Activated CD4-positive, alpha-beta T cell treated with anti-CD3 and anti-CD28 coated beads for 36 hours (primary cell): ENCODE measurements at regions not wholly inside any gene's neighbourhood (a gene's known extent, or its start where the extent isn't known, plus 50 kb on each side); places are given as distances from the start of the nearest gene placed in this dataset.
"Not testable (repeated sequence)": the region's sequence is repeated elsewhere in the genome, so short reads cannot be mapped to it uniquely, and the experiment has no call there.

Source experiments
- ATAC-seq: fragments of 200-7000 bp; cut with Tn5 transposase; one replicate; pipeline ENCODE4 v1.10.0; 2021; ENCODE audit warnings: mild to moderate bottlenecking, moderate library complexity
- CTCF ChIA-PET: fragments of 350-600 bp; sonication (Branson Sonifier 250); formaldehyde crosslinking; loops from one replicate; lab custom pipeline; 2021; ENCODE audit warnings: antibody characterized with exemption; lab: Charles Lee
- POLR2A ChIA-PET: fragments of 350-600 bp; sonication (Branson Sonifier 250); formaldehyde crosslinking; loops from one replicate; lab custom pipeline; 2021; ENCODE audit warnings: antibody characterized with exemption, inconsistent platforms; lab: Charles Lee
- DNase-seq: peaks from one replicate; pipeline ENCODE4 v3.0.0-alpha.2; 2020
- H3K27ac Mint-ChIP-seq: one replicate; pipeline ENCODE4 v1.8.0; 2021; ENCODE audit warnings: mixed read lengths
- H3K27me3 Mint-ChIP-seq: one replicate; pipeline ENCODE4 v1.8.0; 2021; ENCODE audit warnings: mixed read lengths
- H3K36me3 Mint-ChIP-seq: one replicate; pipeline ENCODE4 v1.8.0; 2021; ENCODE audit warnings: low read depth, mixed read lengths
- H3K4me1 Mint-ChIP-seq: one replicate; pipeline ENCODE4 v1.8.0; 2021; ENCODE audit warnings: mixed read lengths
- H3K4me3 Mint-ChIP-seq: one replicate; pipeline ENCODE4 v1.8.0; 2021; ENCODE audit warnings: mild to moderate bottlenecking, moderate library complexity, mixed read lengths
- H3K9me3 Mint-ChIP-seq: one replicate; pipeline ENCODE4 v1.8.0; 2021; ENCODE audit warnings: low read depth, mixed read lengths
- intact Hi-C, 2 experiments: fragments of 100-400 bp; cut with DNase I in 1 of 2; cut with micrococcal nuclease in 1 of 2; formaldehyde crosslinking; loops; one replicate each; pipeline versions ENCODE4 v1.14.2 to v1.15.1; 2022 to 2024; cut with DNase I, micrococcal nuclease

- POLR2A ChIA-PET: no interaction called here
- ATAC-seq: no peak
- H3K4me3 Mint-ChIP-seq: no peak overlapping the region
- H3K27ac Mint-ChIP-seq: no peak overlapping the region
- intact Hi-C loops: no loop called here
- H3K27me3 Mint-ChIP-seq: no peaks in the 10 kb centered on the region
- no peaks in the 10 kb centered on the region for H3K36me3 Mint-ChIP-seq
- peaks cover 2% of the 10 kb centered on the region for H3K9me3 Mint-ChIP-seq
- no peaks in the 10 kb centered on the region for H3K4me1 Mint-ChIP-seq
- no peak for DNase-seq
- CTCF ChIA-PET: no interaction called here
These were observed 1215.2 kb upstream of the TMEFF2 start for GRCh38 chr2:193409951-193410350.

- Mint-ChIP-seq H3K27me3 (no peaks in the 10 kb centered on the region), H3K4me3 (no peak overlapping the region), H3K9me3 (no peaks in the 10 kb centered on the region), H3K27ac (no peak overlapping the region), H3K36me3 (no peaks in the 10 kb centered on the region), H3K4me1 (no peaks in the 10 kb centered on the region)
- DNase-seq (no peak), ATAC-seq (no peak)
- POLR2A ChIA-PET: no interaction called here
- intact Hi-C loops: no loop called here
- CTCF ChIA-PET: no interaction called here
These were observed 1187.8 kb upstream of the TMEFF2 start for GRCh38 chr2:193382583-193382982.

- DNase-seq (no peak), ATAC-seq (peak; percentile 69)
- no peak overlapping the region for H3K4me3 Mint-ChIP-seq
- intact Hi-C loops: no loop called here
- H3K27me3 Mint-ChIP-seq: no peaks in the 10 kb centered on the region
- H3K27ac Mint-ChIP-seq: no peak overlapping the region
- H3K36me3 Mint-ChIP-seq: no peaks in the 10 kb centered on the region
- ChIA-PET CTCF (no interaction called here), POLR2A (no interaction called here)
- H3K4me1 Mint-ChIP-seq: no peaks in the 10 kb centered on the region
- H3K9me3 Mint-ChIP-seq: no peaks in the 10 kb centered on the region
These were observed 1183.1 kb upstream of the TMEFF2 start for GRCh38 chr2:193377789-193378188.

- H3K9me3 Mint-ChIP-seq: no peaks in the 10 kb centered on the region
- H3K27ac Mint-ChIP-seq: no peak overlapping the region
- ATAC-seq (no peak), DNase-seq (no peak)
- intact Hi-C loops: no loop called here
- ChIA-PET CTCF (no interaction called here), POLR2A (no interaction called here)
- H3K36me3 Mint-ChIP-seq: no peaks in the 10 kb centered on the region
- H3K4me1 Mint-ChIP-seq: no peaks in the 10 kb centered on the region
- no peaks in the 10 kb centered on the region for H3K27me3 Mint-ChIP-seq
- no peak overlapping the region for H3K4me3 Mint-ChIP-seq
These were observed 1178.4 kb upstream of the TMEFF2 start for GRCh38 chr2:193373120-193373519.

- Mint-ChIP-seq H3K27ac (no peak overlapping the region), H3K4me1 (no peaks in the 10 kb centered on the region), H3K9me3 (no peaks in the 10 kb centered on the region), H3K27me3 (peaks cover 2% of the 10 kb centered on the region), H3K4me3 (no peak overlapping the region), H3K36me3 (no peaks in the 10 kb centered on the region)
- no peak for ATAC-seq
- ChIA-PET CTCF (no interaction called here), POLR2A (no interaction called here)
- DNase-seq: no peak
- intact Hi-C loops: no loop called here
These were observed 1176.5 kb upstream of the TMEFF2 start for GRCh38 chr2:193371200-193371599.

- no peak for ATAC-seq
- ChIA-PET CTCF (interaction anchor here (0.6 kb wide), 1 partner anchor 521 kb away, joined by 3 read pairs; no protein-coding TSS in a partner anchor), POLR2A (no interaction called here)
- Mint-ChIP-seq H3K9me3 (no peaks in the 10 kb centered on the region), H3K4me3 (no peak overlapping the region), H3K4me1 (no peaks in the 10 kb centered on the region), H3K27ac (no peak overlapping the region), H3K36me3 (no peaks in the 10 kb centered on the region), H3K27me3 (peaks cover 2% of the 10 kb centered on the region)
- no peak for DNase-seq
- intact Hi-C loops: no loop called here
These were observed 1173.9 kb upstream of the TMEFF2 start for GRCh38 chr2:193368615-193369014.

GRCh38 chr2:193357508-193357907 lies 1162.8 kb upstream of the TMEFF2 start:
- intact Hi-C loops: no loop called here
- H3K27ac Mint-ChIP-seq: no peak overlapping the region
- no peak overlapping the region for H3K4me3 Mint-ChIP-seq
- H3K9me3 Mint-ChIP-seq: no peaks in the 10 kb centered on the region
- ATAC-seq (no peak), DNase-seq (no peak)
- ChIA-PET CTCF (no interaction called here), POLR2A (no interaction called here)
- H3K36me3 Mint-ChIP-seq: no peaks in the 10 kb centered on the region
- H3K27me3 Mint-ChIP-seq: no peaks in the 10 kb centered on the region
- H3K4me1 Mint-ChIP-seq: no peaks in the 10 kb centered on the region

GRCh38 chr2:193352665-193353242 lies 1158.0 kb upstream of the TMEFF2 start:
- intact Hi-C loops, H3K4me1 Mint-ChIP-seq, H3K36me3 Mint-ChIP-seq, H3K9me3 Mint-ChIP-seq, CTCF ChIA-PET, H3K4me3 Mint-ChIP-seq, H3K27me3 Mint-ChIP-seq, POLR2A ChIA-PET, ATAC-seq, H3K27ac Mint-ChIP-seq, DNase-seq: not testable (repeated sequence)

GRCh38 chr2:193350509-193350908 lies 1155.8 kb upstream of the TMEFF2 start:
- no peaks in the 10 kb centered on the region for H3K27me3 Mint-ChIP-seq
- POLR2A ChIA-PET: no interaction called here
- no peak for DNase-seq
- H3K4me3 Mint-ChIP-seq: no peak overlapping the region
- peaks cover 6% of the 10 kb centered on the region for H3K4me1 Mint-ChIP-seq
- no peaks in the 10 kb centered on the region for H3K36me3 Mint-ChIP-seq
- CTCF ChIA-PET: no interaction called here
- no peaks in the 10 kb centered on the region for H3K9me3 Mint-ChIP-seq
- ATAC-seq: no peak
- intact Hi-C loops: no loop called here
- H3K27ac Mint-ChIP-seq: no peak overlapping the region

GRCh38 chr2:193349642-193350041 lies 1154.9 kb upstream of the TMEFF2 start:
- H3K36me3 Mint-ChIP-seq: no peaks in the 10 kb centered on the region
- no peak for DNase-seq

GRCh38 chr2:193348055-193348454 lies 1153.3 kb upstream of the TMEFF2 start:
- intact Hi-C loops: no loop called here
- peak overlapping the region; percentile 52 for H3K4me3 Mint-ChIP-seq
- H3K36me3 Mint-ChIP-seq: no peaks in the 10 kb centered on the region
- ChIA-PET POLR2A (no interaction called here), CTCF (interaction anchor here (0.7 kb wide), 1 partner anchor 50 kb away, joined by 3 read pairs; no protein-coding TSS in a partner anchor)
- ATAC-seq (no peak), DNase-seq (no peak)
- no peaks in the 10 kb centered on the region for H3K27me3 Mint-ChIP-seq
- no peaks in the 10 kb centered on the region for H3K9me3 Mint-ChIP-seq
- H3K27ac Mint-ChIP-seq: no peak overlapping the region
- peaks cover 6% of the 10 kb centered on the region for H3K4me1 Mint-ChIP-seq

More at GRCh38 chr2:193349642-193350041, 1154.9 kb upstream of the TMEFF2 start:
- Mint-ChIP-seq H3K4me1 (peaks cover 6% of the 10 kb centered on the region), H3K9me3 (no peaks in the 10 kb centered on the region), H3K27ac (no peak overlapping the region), H3K4me3 (no peak overlapping the region), H3K27me3 (no peaks in the 10 kb centered on the region)
- intact Hi-C loops: no loop called here
- CTCF ChIA-PET: no interaction called here
- POLR2A ChIA-PET: no interaction called here
- ATAC-seq: no peak

- ChIA-PET POLR2A (no interaction called here), CTCF (no interaction called here)
- H3K27me3 Mint-ChIP-seq: no peaks in the 10 kb centered on the region
- no peaks in the 10 kb centered on the region for H3K9me3 Mint-ChIP-seq
- no peak overlapping the region for H3K4me3 Mint-ChIP-seq
- no peak for DNase-seq
- intact Hi-C loops: no loop called here
- ATAC-seq: no peak
- no peaks in the 10 kb centered on the region for H3K36me3 Mint-ChIP-seq
- H3K27ac Mint-ChIP-seq: no peak overlapping the region
- no peaks in the 10 kb centered on the region for H3K4me1 Mint-ChIP-seq
These were observed 1142.0 kb upstream of the TMEFF2 start for GRCh38 chr2:193336781-193337180.
